Stimulated activated CD8-positive, alpha-beta memory T cell treated with anti-CD3 and anti-CD28 coated beads, Interleukin-12 subunit alpha, Interleukin-12 subunit beta, amount 100 ng/mL, for 24 hours (primary cell): ENCODE measurements at regions not wholly inside any gene's neighbourhood (a gene's known extent, or its start where the extent isn't known, plus 50 kb on each side); places are given as distances from the start of the nearest gene placed in this dataset.
"Not testable (repeated sequence)": the region's sequence is repeated elsewhere in the genome, so short reads cannot be mapped to it uniquely, and the experiment has no call there.

Experiments
- DNase-seq: peaks from one replicate; pipeline ENCODE4 v3.0.0-alpha.2; 2020; ENCODE audit errors: extremely low read depth

DNA sequence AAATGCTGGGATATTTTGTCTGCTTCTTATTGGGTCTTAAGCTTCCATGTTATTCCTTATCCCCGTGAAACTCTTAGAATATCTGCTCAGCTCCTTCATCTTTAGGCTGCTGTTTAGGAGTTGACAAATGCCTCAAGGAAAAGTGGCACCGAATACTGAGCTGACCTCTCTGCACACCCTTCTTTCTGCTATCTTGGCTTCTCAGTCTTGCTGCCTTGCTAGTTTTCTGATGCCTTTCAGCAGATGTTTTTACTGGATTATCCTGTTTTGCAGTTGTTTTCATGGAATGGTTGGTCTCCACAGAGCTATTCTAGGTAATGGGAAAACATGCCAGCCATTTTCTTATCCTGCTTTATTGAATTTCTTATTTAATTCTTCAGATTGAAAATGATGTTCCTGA is 86.3 kb downstream of the GYPE start:
- DNase-seq = no peak

DNA sequence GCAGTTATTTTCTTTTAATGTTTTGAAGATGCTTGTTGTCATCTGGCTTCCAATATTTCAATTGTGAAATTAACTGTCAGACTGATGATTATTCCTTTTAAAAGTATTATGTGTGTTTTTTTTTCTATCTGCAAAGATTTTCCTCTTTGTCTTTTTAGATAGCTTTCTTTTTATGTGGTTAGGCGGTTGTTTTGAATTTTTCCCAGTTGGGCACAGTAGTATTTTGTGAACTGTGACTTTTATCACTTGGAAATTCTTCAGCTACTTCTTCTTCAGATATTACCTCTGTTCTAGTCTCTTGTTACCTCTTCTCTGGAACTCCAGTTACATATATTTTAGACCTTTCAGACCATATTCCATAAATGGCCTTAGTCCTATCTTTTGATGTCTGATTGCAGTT is 87.5 kb downstream of the GYPE start:
- DNase-seq = not testable (repeated sequence)

DNA sequence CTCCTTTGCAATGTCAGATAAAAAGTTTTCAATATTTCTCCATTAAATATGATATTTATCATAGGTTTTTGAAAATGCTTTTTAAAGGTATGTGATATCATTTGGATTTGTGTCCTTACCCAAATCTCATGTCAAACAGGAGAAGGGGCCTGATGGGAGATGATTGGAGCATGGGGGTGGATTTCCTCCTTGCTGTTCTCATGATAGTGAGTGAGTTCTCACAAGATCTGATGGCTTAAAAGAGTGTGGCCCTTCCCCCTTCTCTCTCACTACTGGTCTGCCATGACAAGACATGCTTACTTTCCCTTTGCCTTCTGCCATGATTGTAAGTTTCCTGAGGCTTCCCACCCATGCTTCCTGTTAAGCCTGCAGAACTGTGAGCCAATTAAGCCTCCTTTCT is 90.0 kb downstream of the GYPE start:
- not testable (repeated sequence) for DNase-seq

DNA sequence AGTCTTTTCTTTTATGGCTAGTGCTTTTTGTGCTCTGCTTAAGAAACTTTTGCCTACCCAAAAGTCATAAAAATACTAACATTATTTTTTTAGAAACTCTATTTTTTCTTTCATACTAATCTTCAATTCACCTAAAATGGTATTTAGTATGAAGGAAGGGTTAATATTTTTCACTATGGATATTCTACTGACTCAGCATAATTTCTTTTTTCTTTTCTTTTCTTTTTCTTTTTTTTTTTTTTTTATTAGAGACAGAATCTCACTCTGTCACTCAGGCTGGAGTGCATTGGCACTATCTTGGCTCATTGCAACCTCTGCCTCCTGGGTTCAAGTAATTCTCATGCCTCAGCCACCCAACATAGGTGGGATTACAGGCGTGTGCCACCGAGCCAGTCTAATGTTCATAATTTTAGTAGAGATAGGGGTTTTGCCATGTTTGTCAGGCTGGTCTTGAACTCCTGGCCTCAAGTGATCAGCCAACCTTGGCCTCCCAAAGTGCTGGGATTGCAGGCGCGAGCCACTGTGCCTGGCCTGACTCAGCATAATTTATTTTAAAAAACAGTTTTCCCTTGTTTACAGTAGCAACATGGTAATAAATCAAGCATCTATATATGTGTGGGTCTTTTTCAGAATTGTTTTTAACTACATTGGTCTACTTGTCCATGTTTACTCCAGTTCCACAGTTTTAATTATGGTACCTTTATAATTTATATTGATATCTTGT is 91.8 kb downstream of the GYPE start:
- DNase-seq = not testable (repeated sequence)

DNA sequence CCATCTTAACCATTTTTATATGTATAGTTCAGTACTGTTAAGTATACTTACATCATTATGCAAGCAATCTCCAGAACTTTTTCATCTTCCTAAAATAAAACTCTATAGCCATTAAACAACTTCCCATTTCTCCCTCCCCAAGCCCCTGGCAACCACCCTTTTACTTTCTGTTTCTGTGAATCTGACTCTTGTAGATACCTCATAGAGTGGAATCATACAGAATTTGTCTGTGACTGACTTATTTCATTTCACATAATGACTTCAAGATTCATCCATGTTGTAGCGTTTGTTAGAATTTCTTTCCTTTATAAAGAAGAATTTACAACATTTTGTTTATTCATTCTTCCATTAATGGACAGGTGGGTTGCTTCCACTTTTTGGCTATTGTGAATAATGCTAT is 91.2 kb upstream of the FREM3 start:
- not testable (repeated sequence) for DNase-seq

DNA sequence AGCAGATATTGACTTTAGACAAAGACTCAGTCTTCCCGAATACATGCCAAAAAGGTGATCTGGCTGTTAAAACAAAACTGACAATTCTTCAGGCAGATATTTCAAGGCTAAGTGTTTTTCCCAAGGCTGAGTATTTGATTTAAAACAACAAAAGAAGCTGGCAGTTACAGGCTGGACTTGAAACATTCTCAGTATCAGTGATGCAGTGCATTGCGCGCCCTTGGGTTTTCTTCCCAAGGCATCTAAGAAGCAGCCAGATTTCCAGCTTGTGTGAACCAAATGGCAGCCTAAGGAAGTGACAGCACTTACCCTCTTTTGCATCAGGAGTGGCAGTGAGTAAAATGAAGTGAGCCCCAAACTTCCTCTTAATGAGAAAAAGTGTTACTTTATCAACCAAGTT is 90.0 kb upstream of the FREM3 start:
- not testable (repeated sequence) for DNase-seq

DNA sequence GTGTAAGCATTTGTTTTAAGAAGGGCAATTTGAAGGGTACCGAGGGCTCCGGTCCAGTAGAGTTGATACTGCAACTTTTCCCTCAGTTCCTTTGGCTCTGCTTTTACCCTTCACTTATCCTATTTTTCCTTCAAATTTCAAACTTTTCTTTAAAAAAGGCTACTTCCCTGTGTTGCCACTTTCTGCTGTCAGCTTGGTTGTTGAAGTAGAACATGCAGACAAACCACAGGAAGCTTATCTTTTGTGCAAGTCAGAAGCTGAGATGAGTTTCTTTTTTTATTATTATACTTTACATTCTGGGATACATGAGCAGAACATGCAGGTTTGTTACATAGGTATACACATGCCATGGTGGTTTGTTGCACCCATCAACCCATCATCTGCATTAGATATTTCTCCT is 89.1 kb upstream of the FREM3 start:
- not testable (repeated sequence) for DNase-seq

DNA sequence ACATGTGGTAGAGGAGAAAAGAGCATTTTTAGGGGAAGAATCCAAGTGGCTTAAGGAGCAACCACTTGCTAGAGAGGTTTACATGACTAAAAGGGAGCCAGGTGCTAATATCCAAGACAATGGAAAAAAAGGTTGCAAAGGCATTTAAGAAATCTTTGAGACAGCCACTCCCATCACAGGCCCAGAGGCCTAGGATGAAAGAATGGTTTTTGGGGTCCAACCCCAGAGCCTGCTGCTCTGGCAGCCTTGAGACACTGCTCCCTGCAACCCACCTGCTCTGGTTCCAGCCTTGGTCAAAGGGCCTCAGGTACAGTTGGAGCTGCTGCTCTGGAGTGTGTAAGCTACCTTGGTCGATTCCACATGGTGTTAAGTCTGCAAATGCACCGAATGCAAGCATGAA is 84.1 kb upstream of the FREM3 start:
- no peak for DNase-seq

DNA sequence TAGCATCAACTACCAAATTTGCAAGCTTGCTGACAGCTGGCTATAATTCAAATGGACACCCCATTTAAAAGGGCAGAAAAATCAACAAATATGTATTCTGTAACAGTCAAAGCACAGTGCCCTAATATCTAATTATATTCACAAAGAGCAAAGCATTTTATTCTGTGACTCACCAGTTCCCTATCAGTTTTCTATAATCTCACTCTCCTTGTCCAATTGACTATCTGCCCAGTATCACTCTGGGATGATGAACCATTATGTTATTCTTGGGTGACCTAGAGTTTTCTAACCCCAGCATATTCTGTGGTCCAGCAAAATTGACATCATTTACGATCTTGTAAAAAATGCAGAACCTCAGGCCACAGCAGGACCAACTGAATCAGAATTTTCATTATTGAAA is 82.0 kb upstream of the FREM3 start:
- DNase-seq = no peak

DNA sequence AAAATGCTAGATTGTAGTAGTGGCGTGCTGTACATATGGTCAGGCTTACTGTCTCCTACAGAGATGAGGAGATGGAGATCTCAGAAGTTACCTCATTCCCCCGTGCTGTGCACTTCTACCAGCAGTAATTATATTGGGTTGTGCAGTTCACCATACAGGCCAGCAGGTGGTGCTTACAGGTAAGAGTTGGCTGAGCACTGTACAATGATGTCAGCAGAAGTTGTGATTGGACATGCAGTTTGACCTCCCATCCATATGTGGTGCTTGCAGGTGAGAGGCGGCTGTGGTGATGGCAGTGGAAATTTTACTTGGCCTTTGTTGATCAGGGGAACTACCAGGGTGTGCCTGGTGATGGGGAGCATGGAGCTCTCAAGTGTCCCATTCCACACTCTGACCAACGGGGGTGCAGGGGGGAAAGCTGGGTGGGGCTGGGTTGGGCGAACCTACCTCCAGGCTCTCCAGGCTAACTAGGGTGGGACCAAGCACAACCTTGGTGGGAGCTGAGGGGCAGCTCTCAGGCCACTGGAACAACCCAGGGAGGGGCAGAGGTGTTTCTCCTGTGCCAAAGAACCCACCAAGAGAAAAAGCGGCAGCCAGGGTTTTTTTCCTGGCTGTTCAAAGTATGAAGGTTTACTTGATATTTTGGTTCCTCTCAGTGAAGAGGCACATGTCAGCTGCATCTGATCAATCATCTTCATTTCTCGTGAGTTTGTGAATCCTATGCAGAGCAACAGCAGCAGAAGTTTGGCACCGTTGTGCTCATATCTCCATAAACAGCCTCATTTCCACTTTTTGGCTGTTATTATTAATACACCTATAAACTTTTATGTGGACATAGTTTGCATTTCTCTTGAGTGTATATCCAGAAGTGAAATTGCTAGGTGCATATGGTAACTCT is 73.8 kb upstream of the FREM3 start:
- DNase-seq = peak; percentile 15

DNA sequence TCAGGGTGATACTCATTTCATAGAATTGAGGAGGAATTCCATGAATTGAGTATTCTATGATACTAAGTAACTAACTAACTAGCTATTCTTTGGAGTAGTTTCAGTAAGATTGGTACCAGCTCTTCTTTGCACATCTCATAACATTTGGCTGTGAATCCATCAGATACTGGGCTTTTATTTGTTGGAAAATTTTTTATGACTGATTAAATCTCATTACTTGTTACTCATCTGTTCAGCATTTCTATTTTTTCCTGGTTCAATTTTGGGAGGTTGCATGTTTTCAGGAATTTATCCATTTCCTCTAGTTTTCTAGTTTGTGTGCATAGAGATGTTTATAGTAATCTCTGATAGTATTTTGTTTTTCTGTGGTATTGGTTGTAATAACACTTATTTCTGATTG is 70.8 kb upstream of the FREM3 start:
- DNase-seq = no peak

DNA sequence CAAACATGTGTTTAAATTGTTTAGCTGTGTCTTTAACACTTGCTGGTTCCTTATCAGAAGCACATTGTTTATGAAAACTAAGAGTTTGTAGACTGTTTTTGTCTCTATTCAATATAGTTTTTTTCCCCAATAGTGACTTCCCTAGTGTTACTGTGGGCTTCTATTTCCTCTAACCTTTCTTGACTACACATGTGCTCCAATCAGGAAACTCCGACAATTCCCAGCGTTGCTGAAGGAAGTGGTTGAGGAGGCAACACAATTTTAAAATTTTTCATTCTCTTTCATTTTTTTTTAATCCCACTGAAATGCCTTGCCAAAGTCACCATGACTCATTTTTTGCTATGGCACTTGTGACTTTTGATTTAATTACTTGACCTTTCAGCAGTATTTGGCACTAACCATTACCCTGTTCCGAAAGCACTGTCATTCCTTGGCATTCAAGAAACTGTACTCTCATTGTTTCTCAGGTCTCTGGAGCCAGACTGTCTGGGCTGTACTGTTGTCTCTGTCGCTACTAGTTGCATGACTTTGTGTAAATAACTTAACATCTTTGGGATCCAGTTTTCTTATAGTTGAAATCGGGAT is 67.6 kb upstream of the FREM3 start:
- no peak for DNase-seq

DNA sequence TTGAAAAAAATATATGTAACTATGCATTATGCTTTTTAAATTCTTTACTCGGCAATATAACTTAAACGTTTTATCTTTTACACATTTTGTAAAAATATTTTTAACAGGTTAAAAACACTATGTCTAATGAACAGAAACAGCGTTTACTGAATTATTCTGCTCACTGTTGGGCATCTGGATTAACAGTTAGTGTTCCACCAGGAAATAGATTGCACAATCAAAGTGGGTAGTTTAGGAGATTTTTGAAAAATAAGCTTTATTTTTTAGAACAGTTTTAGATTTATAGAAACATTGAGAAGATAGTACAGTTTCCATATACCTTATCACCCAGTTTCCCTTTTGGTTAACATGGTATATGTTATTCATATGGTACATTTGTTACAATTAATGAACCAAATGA is 63.1 kb upstream of the FREM3 start:
- no peak for DNase-seq

DNA sequence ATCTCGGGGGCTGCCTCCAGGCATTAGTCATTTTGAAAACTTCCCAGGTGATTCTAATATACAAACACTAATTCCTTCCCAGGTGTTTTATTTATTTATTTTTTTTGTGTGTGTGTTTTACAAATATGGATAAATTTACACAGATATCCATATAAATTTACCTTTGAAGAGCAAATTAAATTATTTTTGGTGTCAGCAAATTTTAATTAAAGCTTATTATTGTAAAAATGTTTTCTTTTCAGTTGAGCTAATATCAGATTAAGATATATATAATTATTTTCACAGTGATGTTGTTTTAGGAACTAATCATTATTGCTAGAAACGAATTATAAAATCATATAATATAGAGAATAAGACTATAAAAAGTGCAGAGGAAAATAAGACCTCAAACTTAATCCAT is 62.0 kb upstream of the FREM3 start:
- DNase-seq = no peak
